ENCODE measurements at regions not wholly inside any gene's neighbourhood (a gene's known extent, or its start where the extent isn't known, plus 50 kb on each side); places are given as distances from the start of the nearest gene placed in this dataset.

DNA sequence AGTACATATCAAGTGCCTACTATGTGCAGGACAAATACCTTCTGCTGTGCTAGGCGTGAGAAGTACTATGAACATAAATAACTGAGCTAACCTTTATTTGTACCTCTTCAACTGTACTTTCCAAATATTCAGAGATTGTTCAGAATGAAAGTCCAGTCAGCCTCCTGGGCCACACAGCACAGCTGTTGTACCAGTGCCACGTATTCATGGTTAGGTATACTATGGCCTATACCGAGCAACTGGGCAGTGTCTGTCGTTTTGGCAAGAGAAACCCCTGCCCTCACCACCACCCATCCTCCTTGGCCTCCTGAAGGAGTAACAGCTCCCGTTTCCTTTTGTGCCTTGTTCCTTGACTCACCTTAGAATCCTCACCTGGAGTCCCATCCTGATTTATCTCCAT, 53.0 kb downstream of the RASSF10 start:
- no peak overlapping the region for H3K4me3 ChIP-seq (ENCODE audit: low read depth, low read length)
- no peak for DNase-seq (ENCODE audit: low read depth)
- TF ChIP-seq, protein P1, sequence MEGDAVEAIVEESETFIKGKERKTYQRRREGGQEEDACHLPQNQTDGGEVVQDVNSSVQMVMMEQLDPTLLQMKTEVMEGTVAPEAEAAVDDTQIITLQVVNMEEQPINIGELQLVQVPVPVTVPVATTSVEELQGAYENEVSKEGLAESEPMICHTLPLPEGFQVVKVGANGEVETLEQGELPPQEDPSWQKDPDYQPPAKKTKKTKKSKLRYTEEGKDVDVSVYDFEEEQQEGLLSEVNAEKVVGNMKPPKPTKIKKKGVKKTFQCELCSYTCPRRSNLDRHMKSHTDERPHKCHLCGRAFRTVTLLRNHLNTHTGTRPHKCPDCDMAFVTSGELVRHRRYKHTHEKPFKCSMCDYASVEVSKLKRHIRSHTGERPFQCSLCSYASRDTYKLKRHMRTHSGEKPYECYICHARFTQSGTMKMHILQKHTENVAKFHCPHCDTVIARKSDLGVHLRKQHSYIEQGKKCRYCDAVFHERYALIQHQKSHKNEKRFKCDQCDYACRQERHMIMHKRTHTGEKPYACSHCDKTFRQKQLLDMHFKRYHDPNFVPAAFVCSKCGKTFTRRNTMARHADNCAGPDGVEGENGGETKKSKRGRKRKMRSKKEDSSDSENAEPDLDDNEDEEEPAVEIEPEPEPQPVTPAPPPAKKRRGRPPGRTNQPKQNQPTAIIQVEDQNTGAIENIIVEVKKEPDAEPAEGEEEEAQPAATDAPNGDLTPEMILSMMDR (conservative IDR thresholded peaks at IDR 0.05; ENCODE audit: low read depth, low read length), result no peak

DNA sequence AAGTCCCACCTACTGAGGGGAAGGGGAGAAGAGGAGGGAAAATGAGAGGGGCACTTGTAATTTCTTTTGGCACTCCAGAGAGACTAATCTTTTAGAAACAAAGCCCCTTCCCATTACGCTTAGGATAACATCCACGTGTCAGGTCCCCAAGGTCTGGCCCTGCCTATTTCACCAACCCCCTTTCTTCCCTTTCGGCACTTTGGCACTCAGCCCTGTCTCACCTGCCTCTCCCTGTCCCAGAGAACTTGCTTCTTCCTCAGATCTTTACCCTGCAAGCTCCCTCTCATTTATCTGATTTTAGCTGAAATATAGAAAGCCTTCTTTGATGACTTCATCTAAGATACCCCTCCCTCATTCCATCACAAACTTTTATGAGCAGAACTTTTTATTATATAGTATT, 55.5 kb downstream of the RASSF10 start:
- TF ChIP-seq, protein P1 (conservative IDR thresholded peaks at IDR 0.05; ENCODE audit: low read depth, low read length), result no peak
- no peak overlapping the region for H3K4me3 ChIP-seq (ENCODE audit: low read depth, low read length)
- no peak for DNase-seq (ENCODE audit: low read depth)

DNA sequence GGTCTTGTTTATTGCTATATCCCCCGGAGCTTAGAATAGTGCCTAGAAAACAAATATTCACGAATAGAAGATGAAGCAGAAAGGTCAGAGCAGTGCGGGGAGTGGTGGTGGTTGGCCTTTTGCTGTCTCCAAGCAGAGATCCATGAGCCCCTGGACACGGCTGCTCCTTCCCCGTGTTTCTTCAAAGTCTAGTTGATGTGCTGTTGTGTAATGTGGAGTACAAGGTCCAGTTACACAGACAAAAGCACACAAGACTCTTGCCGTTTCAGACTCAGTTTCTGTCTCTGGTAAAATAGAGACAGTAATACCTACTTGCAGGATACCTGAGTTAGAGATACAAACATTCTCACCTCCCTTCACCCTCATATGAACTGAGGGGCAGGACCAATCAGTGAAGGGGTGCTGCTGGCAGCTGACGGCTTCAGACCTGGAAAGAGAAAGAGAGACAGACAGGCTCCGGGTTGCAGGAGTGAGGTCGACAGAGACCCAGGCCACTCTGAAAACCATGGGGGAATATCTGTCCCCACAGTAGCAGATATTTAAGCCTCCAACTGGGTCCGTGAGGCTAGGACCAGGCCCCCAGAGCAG, 56.2 kb downstream of the RASSF10 start:
- TF ChIP-seq, protein P1 (conservative IDR thresholded peaks at IDR 0.05; ENCODE audit: low read depth, low read length), result no peak
- no peak overlapping the region for H3K4me3 ChIP-seq (ENCODE audit: low read depth, low read length)
- DNase-seq (ENCODE audit: low read depth), result no peak

DNA sequence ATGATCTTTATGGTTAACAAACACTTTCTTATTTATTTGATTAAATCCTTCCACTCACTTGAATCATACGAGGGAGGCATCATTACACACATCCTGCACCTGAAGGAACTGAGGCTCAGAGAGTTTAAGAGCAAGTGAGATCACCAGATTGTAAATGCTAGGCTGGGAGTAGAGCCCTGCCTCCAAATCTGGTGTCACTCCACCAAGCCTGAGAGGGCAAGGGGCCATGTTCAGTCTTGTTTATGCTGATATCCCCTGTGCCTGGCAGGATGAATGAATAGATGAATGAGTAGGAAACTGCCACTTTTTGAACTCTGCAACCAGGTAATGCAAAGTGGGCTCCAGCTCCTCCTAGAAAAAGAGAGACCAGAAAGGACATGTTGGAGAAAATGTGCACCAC, 59.1 kb downstream of the RASSF10 start:
- no peak overlapping the region for H3K4me3 ChIP-seq (ENCODE audit: low read depth, low read length)
- TF ChIP-seq, protein P1 (conservative IDR thresholded peaks at IDR 0.05; ENCODE audit: low read depth, low read length), result no peak
- DNase-seq (ENCODE audit: low read depth), result no peak

DNA sequence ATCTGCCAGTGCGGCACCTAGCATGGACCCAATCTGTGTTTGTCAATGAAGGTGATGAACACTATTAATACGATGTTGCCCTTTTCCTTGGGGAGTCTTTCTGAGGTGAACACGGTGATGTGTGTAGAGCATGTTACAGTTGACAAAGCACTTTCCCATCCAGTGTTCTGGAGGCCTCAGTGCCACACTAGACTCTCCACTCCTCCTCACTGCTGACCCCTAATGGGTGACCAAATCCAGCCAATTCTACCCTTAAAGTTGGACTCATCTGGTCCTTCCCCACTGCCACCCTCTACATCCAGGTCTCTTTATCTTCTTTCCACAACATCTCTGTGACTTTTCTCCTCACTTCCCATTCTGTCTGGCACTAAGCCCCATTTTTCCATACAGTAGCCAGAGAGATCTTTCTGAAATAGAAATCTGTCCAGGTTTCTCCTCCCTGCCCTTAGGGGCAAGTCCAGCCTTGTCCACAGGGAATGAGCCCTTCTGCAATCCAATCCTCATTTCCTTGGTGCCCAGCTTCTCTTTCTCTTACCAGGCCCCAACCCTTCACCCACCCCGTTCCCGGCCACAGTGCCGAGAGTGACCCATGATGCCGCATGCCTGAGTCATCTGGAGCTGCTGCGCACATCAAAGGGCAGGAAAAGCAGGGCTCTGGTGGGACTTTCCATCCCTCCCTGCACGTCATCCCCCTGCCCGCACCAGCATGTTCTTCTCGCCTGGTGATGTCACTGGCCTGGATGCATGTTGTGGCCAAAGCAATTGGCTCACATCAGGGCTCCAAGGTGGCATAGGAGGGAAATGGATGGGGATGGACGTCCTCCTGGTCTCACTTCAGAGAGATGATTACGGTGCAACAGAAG, 64.2 kb downstream of the RASSF10 start:
- TF ChIP-seq, protein P1 (conservative IDR thresholded peaks at IDR 0.05; ENCODE audit: low read depth, low read length), result no peak
- peak; percentile 55 for DNase-seq (ENCODE audit: low read depth)
- H3K4me3 ChIP-seq (ENCODE audit: low read depth, low read length), result no peak overlapping the region

DNA sequence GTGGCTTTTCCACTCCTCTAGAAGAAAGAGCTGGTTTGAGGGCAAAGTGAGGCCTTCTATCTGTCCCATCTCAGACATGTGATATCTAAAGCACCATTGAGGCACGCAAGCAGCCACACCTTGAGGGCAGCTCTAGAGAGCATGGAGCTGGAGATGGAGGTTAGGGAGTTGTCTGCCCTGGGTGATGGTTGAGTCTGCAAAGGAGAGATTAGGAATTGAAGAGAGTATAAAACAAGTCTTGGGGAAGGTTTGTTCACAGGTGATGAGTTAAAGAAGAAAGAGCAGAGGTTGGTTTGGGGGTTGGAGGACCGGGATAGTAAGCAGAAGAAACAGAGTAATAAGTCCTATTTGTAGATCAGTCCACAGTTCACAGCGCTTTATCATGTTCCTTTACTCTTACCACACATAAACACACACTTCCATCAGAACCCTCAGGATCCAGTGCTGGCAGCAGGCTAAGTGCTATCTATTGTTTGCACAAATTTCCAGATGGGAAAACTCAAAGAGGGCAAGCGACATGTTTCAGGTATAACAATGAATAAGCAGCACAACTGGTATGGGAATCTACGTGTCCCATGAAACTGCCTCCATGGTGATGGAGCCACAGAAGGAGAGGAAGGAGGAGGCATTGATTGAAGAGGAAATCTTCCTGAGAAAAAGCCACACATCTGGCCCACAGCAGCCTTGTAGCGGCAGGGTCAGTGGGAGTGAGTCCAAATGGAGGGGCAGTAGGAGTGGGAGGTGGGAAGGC, 65.8 kb downstream of the RASSF10 start:
- H3K4me3 ChIP-seq (ENCODE audit: low read depth, low read length), result no peak overlapping the region
- TF ChIP-seq, protein P1 (conservative IDR thresholded peaks at IDR 0.05; ENCODE audit: low read depth, low read length), result no peak
- no peak for DNase-seq (ENCODE audit: low read depth)

All from epithelial cell of proximal tubule (primary cell).